Stomach smooth muscle (tissue), 2 donors: ENCODE measurements at regions not wholly inside any gene's neighbourhood (a gene's known extent, or its start where the extent isn't known, plus 50 kb on each side); places are given as distances from the start of the nearest gene placed in this dataset.
"Not testable (repeated sequence)": the region's sequence is repeated elsewhere in the genome, so short reads cannot be mapped to it uniquely, and the experiment has no call there.

Experiments used
- H3K27ac ChIP-seq: one replicate; pipeline ENCODE4 v1.7.0; 2013; ENCODE audit warnings: mild to moderate bottlenecking, low read length, inconsistent platforms
- H3K27me3 ChIP-seq, 2 donors: one replicate each; pipeline ENCODE4 v1.7.0; 2013; ENCODE audit warnings: low read length in 2 of 2; ENCODE audit not compliant: insufficient read depth in 2 of 2, control insufficient read depth in 1 of 2
- H3K36me3 ChIP-seq, 2 donors: one replicate each; pipeline ENCODE4 v1.7.0; 2013; ENCODE audit warnings: low read length in 2 of 2; ENCODE audit not compliant: control insufficient read depth in 2 of 2, insufficient read depth in 2 of 2
- H3K4me1 ChIP-seq: one replicate; pipeline ENCODE4 v1.7.0; 2013; ENCODE audit warnings: low read length; ENCODE audit not compliant: control insufficient read depth, insufficient read depth
- H3K4me3 ChIP-seq, 2 donors: one replicate each; pipeline ENCODE4 v1.7.0; 2013; ENCODE audit warnings: low read length in 2 of 2
- H3K9ac ChIP-seq, 2 donors: one replicate each; pipeline ENCODE4 v1.7.0; 2013; ENCODE audit warnings: low read length in 2 of 2, mild to moderate bottlenecking in 1 of 2
- H3K9me3 ChIP-seq, 2 donors: one replicate each; pipeline ENCODE4 v1.7.0; 2013; ENCODE audit warnings: low read length in 2 of 2; ENCODE audit not compliant: control insufficient read depth in 2 of 2
- donor health status: healthy.
- donor health status: Pancreatic carcinoma.

DNA sequence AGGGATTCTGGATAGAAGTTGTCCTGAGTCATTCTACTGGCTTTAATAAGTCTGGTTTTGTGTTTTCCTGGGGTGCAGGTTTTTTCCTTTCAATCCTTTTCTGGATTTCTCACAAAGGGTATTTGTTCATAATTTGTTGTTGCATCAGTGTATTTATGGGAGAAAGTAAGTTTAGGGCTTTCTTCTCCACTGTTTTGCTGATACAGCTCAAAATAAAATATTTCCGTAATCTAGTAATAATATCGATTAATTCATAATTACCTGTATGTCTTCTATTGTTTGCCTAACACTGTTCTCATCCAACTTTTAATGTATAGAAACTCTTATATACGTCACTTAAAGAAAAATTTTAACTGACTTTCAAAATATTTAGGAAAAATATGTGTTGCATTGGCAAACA, 728.2 kb downstream of the LUZP2 start:
- Histone ChIP-seq H3K9ac (no peak overlapping the region), H3K27ac (no peak overlapping the region), H3K27me3 (no peaks in the 10 kb centered on the region), H3K9me3 (no peaks in the 10 kb centered on the region), H3K36me3 (no peaks in the 10 kb centered on the region), H3K4me1 (no peaks in the 10 kb centered on the region), H3K4me3 (no peak overlapping the region)

GRCh38 chr11:25242928-25243327, 746.1 kb downstream of the LUZP2 start:
- Histone ChIP-seq H3K9ac (no peak overlapping the region), H3K27ac (no peak overlapping the region)

GRCh38 chr11:25244126-25244525, 747.3 kb downstream of the LUZP2 start:
- Histone ChIP-seq H3K36me3 (no peaks in the 10 kb centered on the region), H3K9me3 (no peaks in the 10 kb centered on the region), H3K4me3 (no peak overlapping the region), H3K27me3 (no peaks in the 10 kb centered on the region), H3K27ac (no peak overlapping the region), H3K9ac (no peak overlapping the region), H3K4me1 (no peaks in the 10 kb centered on the region)

More at GRCh38 chr11:25242928-25243327, 746.1 kb downstream of the LUZP2 start:
- Histone ChIP-seq H3K4me3 (no peak overlapping the region), H3K36me3 (no peaks in the 10 kb centered on the region), H3K9me3 (no peaks in the 10 kb centered on the region), H3K27me3 (no peaks in the 10 kb centered on the region), H3K4me1 (no peaks in the 10 kb centered on the region)

GRCh38 chr11:25247336-25247735, 750.5 kb downstream of the LUZP2 start:
- Histone ChIP-seq H3K27ac (no peak overlapping the region), H3K4me1 (no peaks in the 10 kb centered on the region), H3K36me3 (no peaks in the 10 kb centered on the region), H3K9me3 (no peaks in the 10 kb centered on the region), H3K4me3 (no peak overlapping the region), H3K9ac (no peak overlapping the region), H3K27me3 (no peaks in the 10 kb centered on the region)

DNA sequence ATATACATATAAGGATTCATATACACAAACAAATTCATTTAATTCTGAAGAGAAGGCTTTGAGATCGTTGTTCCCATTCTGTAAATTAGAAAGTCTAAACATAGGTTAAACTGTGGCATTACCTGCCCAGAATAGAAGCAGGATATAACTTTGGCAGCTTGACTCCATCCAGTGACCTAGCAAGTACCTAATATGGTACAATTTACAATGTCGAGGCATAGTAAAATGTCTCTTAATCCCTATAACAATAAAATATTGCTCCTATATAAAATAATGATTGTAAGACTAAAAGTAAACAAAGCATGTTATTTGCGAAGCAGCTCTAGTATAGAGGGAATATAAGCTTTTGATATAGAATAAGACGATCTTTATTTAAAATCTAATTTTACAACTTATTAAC, 756.0 kb downstream of the LUZP2 start:
- H3K9ac ChIP-seq, result no peak overlapping the region
- no peak overlapping the region for H3K27ac ChIP-seq
- no peaks in the 10 kb centered on the region for H3K9me3 ChIP-seq
- H3K4me1 ChIP-seq, result no peaks in the 10 kb centered on the region
- no peaks in the 10 kb centered on the region for H3K36me3 ChIP-seq
- H3K27me3 ChIP-seq, result no peaks in the 10 kb centered on the region
- no peak overlapping the region for H3K4me3 ChIP-seq

GRCh38 chr11:25263861-25264260, 767.0 kb downstream of the LUZP2 start:
- not testable (repeated sequence) for H3K9me3 ChIP-seq, H3K4me1 ChIP-seq

DNA sequence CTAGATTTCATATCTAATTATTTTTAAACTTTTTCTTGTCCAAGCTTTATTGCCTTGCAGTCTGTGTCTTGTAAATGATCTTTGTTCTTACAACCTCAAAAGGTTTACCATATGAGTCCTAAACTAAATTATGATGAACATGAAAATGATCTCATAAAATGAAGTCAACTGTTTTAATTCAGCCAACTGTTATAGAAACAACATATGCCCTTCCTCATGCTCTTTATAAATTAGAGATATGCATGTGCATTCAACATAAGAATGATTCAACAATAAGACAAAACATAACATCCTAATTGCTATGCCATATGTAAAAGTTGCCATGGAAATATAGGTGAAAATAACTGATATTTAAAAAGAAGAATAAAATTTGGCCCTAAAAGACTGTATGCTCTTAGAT, 774.4 kb downstream of the LUZP2 start:
- no peaks in the 10 kb centered on the region for H3K36me3 ChIP-seq
- H3K27ac ChIP-seq, result no peak overlapping the region
- no peaks in the 10 kb centered on the region for H3K27me3 ChIP-seq
- H3K9me3 ChIP-seq, result no peaks in the 10 kb centered on the region
- H3K4me3 ChIP-seq, result no peak overlapping the region
- no peak overlapping the region for H3K9ac ChIP-seq
- no peaks in the 10 kb centered on the region for H3K4me1 ChIP-seq

More at GRCh38 chr11:25263861-25264260, 767.0 kb downstream of the LUZP2 start:
- not testable (repeated sequence) for H3K36me3 ChIP-seq, H3K27me3 ChIP-seq, H3K27ac ChIP-seq, H3K9ac ChIP-seq, H3K4me3 ChIP-seq

DNA sequence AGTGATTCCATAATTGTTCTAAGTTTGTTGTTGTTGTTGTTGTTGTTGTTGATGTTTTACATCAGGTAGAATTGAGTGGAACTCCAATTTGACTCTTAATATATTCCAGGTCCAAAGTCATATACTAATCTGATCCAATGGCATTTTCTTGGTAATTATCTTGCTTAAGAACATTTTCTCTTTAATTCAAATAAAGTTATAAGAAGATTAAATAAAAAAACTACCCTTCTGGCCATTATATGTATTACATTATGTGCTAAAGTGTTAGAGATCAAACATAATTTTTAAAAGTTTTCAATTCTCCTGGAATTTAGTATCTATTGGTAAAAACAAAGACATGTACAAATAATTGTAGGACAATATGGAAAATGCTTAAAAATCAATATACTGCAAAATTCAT, 775.4 kb downstream of the LUZP2 start:
- Histone ChIP-seq H3K27me3 (no peaks in the 10 kb centered on the region), H3K9ac (no peak overlapping the region), H3K4me3 (no peak overlapping the region), H3K36me3 (no peaks in the 10 kb centered on the region), H3K27ac (no peak overlapping the region), H3K9me3 (no peaks in the 10 kb centered on the region), H3K4me1 (no peaks in the 10 kb centered on the region)

GRCh38 chr11:25280821-25281220, 784.0 kb downstream of the LUZP2 start:
- not testable (repeated sequence) for H3K9ac ChIP-seq, H3K27ac ChIP-seq, H3K4me1 ChIP-seq, H3K9me3 ChIP-seq, H3K4me3 ChIP-seq, H3K27me3 ChIP-seq, H3K36me3 ChIP-seq

DNA sequence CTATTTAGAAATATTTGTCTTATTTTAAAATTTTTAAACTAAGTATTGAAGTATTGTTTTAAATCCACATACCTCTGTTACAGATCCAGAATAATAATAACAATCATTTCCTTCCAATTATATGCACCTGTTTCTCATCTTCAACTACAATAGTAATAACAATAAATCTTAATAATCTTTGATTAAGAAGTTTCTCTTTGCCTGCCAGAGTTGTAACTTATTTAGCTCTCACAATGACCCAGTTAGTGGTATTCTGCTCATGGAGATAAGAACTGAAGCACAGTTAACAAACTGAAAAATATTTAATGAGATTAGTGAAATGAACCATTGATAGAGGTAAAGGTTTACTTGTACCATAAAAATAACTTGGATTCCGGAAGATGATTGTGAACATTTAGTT, 796.3 kb downstream of the LUZP2 start:
- H3K36me3 ChIP-seq, result no peaks in the 10 kb centered on the region
- H3K27ac ChIP-seq, result no peak overlapping the region

GRCh38 chr11:25298450-25298849, 801.6 kb downstream of the LUZP2 start:
- Histone ChIP-seq H3K27me3 (no peaks in the 10 kb centered on the region), H3K4me1 (no peaks in the 10 kb centered on the region), H3K36me3 (no peaks in the 10 kb centered on the region), H3K27ac (no peak overlapping the region), H3K4me3 (no peak overlapping the region), H3K9ac (no peak overlapping the region), H3K9me3 (peaks cover 4 to 5% of the 10 kb centered on the region in 2 donors)

More for the DNA sequence above, 796.3 kb downstream of the LUZP2 start:
- H3K9ac ChIP-seq, result no peak overlapping the region
- no peaks in the 10 kb centered on the region for H3K27me3 ChIP-seq
- H3K9me3 ChIP-seq, result no peaks in the 10 kb centered on the region
- no peaks in the 10 kb centered on the region for H3K4me1 ChIP-seq
- H3K4me3 ChIP-seq, result no peak overlapping the region
